ENCODE measurements at regions not wholly inside any gene's neighbourhood (a gene's known extent, or its start where the extent isn't known, plus 50 kb on each side); places are given as distances from the start of the nearest gene placed in this dataset.
"Not testable (repeated sequence)": the region's sequence is repeated elsewhere in the genome, so short reads cannot be mapped to it uniquely, and the experiment has no call there.

- no peaks in the 10 kb centered on the region for H4K20me1 ChIP-seq (ENCODE audit: insufficient read depth, low read length)
- intact Hi-C loops (cut with micrococcal nuclease): no loop called here
- H3K9me3 ChIP-seq (replicated peaks in 1 of 2; ENCODE audit: control insufficient read depth in 1 of 2, insufficient read depth in 1 of 2, low read length in 2 of 2): peaks cover 0 to 3% of the 10 kb centered on the region in 2 donors
- no peak overlapping the region for H3K27ac ChIP-seq (ENCODE audit: low read depth in 1 of 2, low read length in 2 of 2)
- DNase-seq: no peak
- H3K4me1 ChIP-seq (ENCODE audit: control insufficient read depth in 1 of 2, insufficient read depth in 2 of 2, low read length in 2 of 2): no peaks in the 10 kb centered on the region
- H3K27me3 Mint-ChIP-seq (ENCODE audit: low read depth in 3 of 3): no peaks in the 10 kb centered on the region
- H3K4me2 ChIP-seq (replicated peaks; ENCODE audit: extremely low read depth, low read length, poor library complexity, severe bottlenecking): no peak overlapping the region
- H3K9me3 Mint-ChIP-seq: peaks cover 0 to 12% (median 3%) of the 10 kb centered on the region in 7 donors
- no peak overlapping the region for H3K9ac ChIP-seq (ENCODE audit: insufficient read depth, low read length, poor library complexity, severe bottlenecking)
- no peaks in the 10 kb centered on the region for H3K36me3 ChIP-seq (replicated peaks in 1 of 2; ENCODE audit: control insufficient read depth in 1 of 2, insufficient read depth in 2 of 2, low read length in 2 of 2)
- H3K4me3 ChIP-seq (replicated peaks in 1 of 3; ENCODE audit: low read depth in 2 of 3, low read length in 3 of 3): no peak overlapping the region
- no peak overlapping the region for H3K27ac Mint-ChIP-seq
- TF ChIP-seq CTCF (IDR thresholded peaks at IDR 0.05): no peak
- no peaks in the 10 kb centered on the region for H3K36me3 Mint-ChIP-seq
- H3K79me2 ChIP-seq (ENCODE audit: insufficient read depth, low read length): no peaks in the 10 kb centered on the region
- H2AFZ ChIP-seq (ENCODE audit: insufficient read depth, low read depth, low read length, poor library complexity, severe bottlenecking): no peak overlapping the region
- H3K4me1 Mint-ChIP-seq: no peaks in the 10 kb centered on the region
- WGBS (ENCODE audit: insufficient coverage): 100% methylated on average over 1 of the region's 1 CpG
- H3K4me3 Mint-ChIP-seq: no peak overlapping the region
- no peaks in the 10 kb centered on the region for H3K27me3 ChIP-seq (ENCODE audit: control insufficient read depth in 2 of 2, insufficient read depth in 2 of 2, low read length in 2 of 2)
Measured at GRCh38 chr9:82134010-82134409, 145.4 kb downstream of the SPATA31D1 start.

- no peak overlapping the region for H3K4me3 ChIP-seq (replicated peaks in 1 of 3; ENCODE audit: low read depth in 2 of 3, low read length in 3 of 3)
- no peak overlapping the region for H3K27ac Mint-ChIP-seq
- H3K27me3 ChIP-seq (ENCODE audit: control insufficient read depth in 2 of 2, insufficient read depth in 2 of 2, low read length in 2 of 2): no peaks in the 10 kb centered on the region
- no peak overlapping the region for H3K4me2 ChIP-seq (replicated peaks; ENCODE audit: extremely low read depth, low read length, poor library complexity, severe bottlenecking)
- H3K9ac ChIP-seq (ENCODE audit: insufficient read depth, low read length, poor library complexity, severe bottlenecking): no peak overlapping the region
- no peak for DNase-seq
- no peaks in the 10 kb centered on the region for H3K4me1 ChIP-seq (ENCODE audit: control insufficient read depth in 1 of 2, insufficient read depth in 2 of 2, low read length in 2 of 2)
- no peak for TF ChIP-seq CTCF (IDR thresholded peaks at IDR 0.05)
- peaks cover 0 to 3% of the 10 kb centered on the region in 2 donors for H3K9me3 ChIP-seq (replicated peaks in 1 of 2; ENCODE audit: control insufficient read depth in 1 of 2, insufficient read depth in 1 of 2, low read length in 2 of 2)
- H3K36me3 Mint-ChIP-seq: no peaks in the 10 kb centered on the region
- H3K4me1 Mint-ChIP-seq: no peaks in the 10 kb centered on the region
- H4K20me1 ChIP-seq (ENCODE audit: insufficient read depth, low read length): no peaks in the 10 kb centered on the region
- no peak overlapping the region for H3K27ac ChIP-seq (ENCODE audit: low read depth in 1 of 2, low read length in 2 of 2)
- H3K9me3 Mint-ChIP-seq: peaks cover 0 to 12% (median 3%) of the 10 kb centered on the region in 7 donors
- no peaks in the 10 kb centered on the region for H3K36me3 ChIP-seq (replicated peaks in 1 of 2; ENCODE audit: control insufficient read depth in 1 of 2, insufficient read depth in 2 of 2, low read length in 2 of 2)
- no peaks in the 10 kb centered on the region for H3K79me2 ChIP-seq (ENCODE audit: insufficient read depth, low read length)
- H2AFZ ChIP-seq (ENCODE audit: insufficient read depth, low read depth, low read length, poor library complexity, severe bottlenecking): no peak overlapping the region
- H3K27me3 Mint-ChIP-seq (ENCODE audit: low read depth in 3 of 3): no peaks in the 10 kb centered on the region
- H3K4me3 Mint-ChIP-seq: no peak overlapping the region
- intact Hi-C loops (cut with micrococcal nuclease): no loop called here
Measured at GRCh38 chr9:82135106-82135505, 146.5 kb downstream of the SPATA31D1 start.

GRCh38 chr9:82138081-82138480 lies 149.5 kb downstream of the SPATA31D1 start:
- DNase-seq; H3K36me3 ChIP-seq (replicated peaks in 1 of 2; ENCODE audit: control insufficient read depth in 1 of 2, insufficient read depth in 2 of 2, low read length in 2 of 2); H3K27me3 Mint-ChIP-seq (ENCODE audit: low read depth in 3 of 3); H3K4me1 ChIP-seq (ENCODE audit: control insufficient read depth in 1 of 2, insufficient read depth in 2 of 2, low read length in 2 of 2); H3K4me1 Mint-ChIP-seq; intact Hi-C loops (cut with micrococcal nuclease); H3K9ac ChIP-seq (ENCODE audit: insufficient read depth, low read length, poor library complexity, severe bottlenecking); H4K20me1 ChIP-seq (ENCODE audit: insufficient read depth, low read length); H3K4me3 ChIP-seq (replicated peaks in 1 of 3; ENCODE audit: low read depth in 2 of 3, low read length in 3 of 3); H2AFZ ChIP-seq (ENCODE audit: insufficient read depth, low read depth, low read length, poor library complexity, severe bottlenecking); H3K36me3 Mint-ChIP-seq; H3K27ac ChIP-seq (ENCODE audit: low read depth in 1 of 2, low read length in 2 of 2); H3K27ac Mint-ChIP-seq; H3K4me3 Mint-ChIP-seq; H3K27me3 ChIP-seq (ENCODE audit: control insufficient read depth in 2 of 2, insufficient read depth in 2 of 2, low read length in 2 of 2); H3K79me2 ChIP-seq (ENCODE audit: insufficient read depth, low read length); H3K4me2 ChIP-seq (replicated peaks; ENCODE audit: extremely low read depth, low read length, poor library complexity, severe bottlenecking): not testable (repeated sequence)
- peaks cover 0 to 16% of the 10 kb centered on the region in 2 donors for H3K9me3 ChIP-seq (replicated peaks in 1 of 2; ENCODE audit: control insufficient read depth in 1 of 2, insufficient read depth in 1 of 2, low read length in 2 of 2)
- peaks cover 5 to 19% (median 11%) of the 10 kb centered on the region in 7 donors for H3K9me3 Mint-ChIP-seq

Data from CD14-positive monocyte (primary cell).